Stimulated activated effector memory CD8-positive, alpha-beta T cell treated with anti-CD3 and anti-CD28 coated beads, Interleukin-12 subunit alpha, Interleukin-12 subunit beta, amount 100 ng/mL, for 72 hours (primary cell): ENCODE measurements at regions not wholly inside any gene's neighbourhood (a gene's known extent, or its start where the extent isn't known, plus 50 kb on each side); places are given as distances from the start of the nearest gene placed in this dataset.

Source experiments
- ATAC-seq: fragments of 150-1000 bp; cut with Tn5 transposase; 2 replicates; pipeline ENCODE4 v1.10.0; 2021
- DNase-seq, 2 donors: peaks; one replicate each; pipeline ENCODE4 v3.0.0; 2021 to 2022; ENCODE audit warnings: low spot score in 2 of 2
- H3K27ac Mint-ChIP-seq: one replicate; pipeline ENCODE4 v1.8.0; 2022; ENCODE audit warnings: mild to moderate bottlenecking, mixed read lengths
- H3K36me3 Mint-ChIP-seq: one replicate; pipeline ENCODE4 v1.8.0; 2022; ENCODE audit warnings: mild to moderate bottlenecking, mixed read lengths
- H3K4me1 Mint-ChIP-seq: one replicate; pipeline ENCODE4 v1.8.0; 2022; ENCODE audit warnings: mixed read lengths
- H3K4me3 Mint-ChIP-seq: one replicate; pipeline ENCODE4 v1.8.0; 2022; ENCODE audit warnings: mild to moderate bottlenecking, mixed read lengths
- H3K9me3 Mint-ChIP-seq: one replicate; pipeline ENCODE4 v1.8.0; 2022; ENCODE audit warnings: mixed read lengths

DNA sequence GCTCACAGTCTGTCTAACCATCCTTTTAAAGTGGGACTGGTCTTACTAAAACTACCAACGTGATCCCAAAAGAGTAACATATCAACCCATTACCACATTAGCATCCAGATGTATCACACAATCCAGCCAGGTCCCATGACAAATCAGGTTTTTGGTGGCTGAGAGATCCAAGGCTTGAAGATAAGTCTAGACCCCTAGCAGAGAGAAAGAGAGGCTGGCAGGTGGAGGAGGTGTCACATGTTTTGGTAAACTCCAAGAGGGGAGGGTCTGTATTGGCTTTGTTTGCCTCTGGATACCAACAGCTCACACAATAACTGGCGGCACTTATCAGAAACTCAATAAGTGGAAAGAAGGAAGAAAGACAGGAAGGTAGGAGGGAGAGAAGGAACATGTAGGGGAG, 357.6 kb downstream of the SS18 start:
- no peak for DNase-seq
- no peaks in the 10 kb centered on the region for H3K36me3 Mint-ChIP-seq
- H3K9me3 Mint-ChIP-seq = peaks cover 5% of the 10 kb centered on the region
- ATAC-seq = no peak
- H3K27ac Mint-ChIP-seq = no peak overlapping the region
- H3K4me1 Mint-ChIP-seq = no peaks in the 10 kb centered on the region
- H3K4me3 Mint-ChIP-seq = no peak overlapping the region

DNA sequence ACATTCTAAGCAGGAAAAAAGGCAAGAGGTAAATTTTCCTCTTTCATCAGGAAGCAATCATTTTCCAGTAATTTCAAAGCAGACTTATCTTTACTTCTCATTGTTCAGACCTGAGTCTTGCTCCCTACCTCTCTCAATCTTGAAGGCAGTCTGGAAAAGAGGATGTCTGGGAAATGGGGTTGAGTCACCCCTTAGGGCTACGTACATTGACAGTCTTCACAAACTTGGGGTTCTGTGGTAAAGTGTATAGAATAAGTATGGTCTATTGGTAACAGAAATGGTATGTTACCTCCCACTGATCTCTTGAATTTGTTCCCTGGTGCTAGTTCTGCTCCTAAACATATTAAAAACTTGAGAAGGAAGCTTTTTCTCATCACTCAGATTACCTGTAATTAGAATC, 361.3 kb downstream of the SS18 start:
- ATAC-seq (no peak), DNase-seq (no peak)
- Mint-ChIP-seq H3K4me3 (no peak overlapping the region), H3K27ac (no peak overlapping the region), H3K36me3 (no peaks in the 10 kb centered on the region), H3K9me3 (peaks cover 5% of the 10 kb centered on the region), H3K4me1 (peaks cover under 1% of the 10 kb centered on the region)

DNA sequence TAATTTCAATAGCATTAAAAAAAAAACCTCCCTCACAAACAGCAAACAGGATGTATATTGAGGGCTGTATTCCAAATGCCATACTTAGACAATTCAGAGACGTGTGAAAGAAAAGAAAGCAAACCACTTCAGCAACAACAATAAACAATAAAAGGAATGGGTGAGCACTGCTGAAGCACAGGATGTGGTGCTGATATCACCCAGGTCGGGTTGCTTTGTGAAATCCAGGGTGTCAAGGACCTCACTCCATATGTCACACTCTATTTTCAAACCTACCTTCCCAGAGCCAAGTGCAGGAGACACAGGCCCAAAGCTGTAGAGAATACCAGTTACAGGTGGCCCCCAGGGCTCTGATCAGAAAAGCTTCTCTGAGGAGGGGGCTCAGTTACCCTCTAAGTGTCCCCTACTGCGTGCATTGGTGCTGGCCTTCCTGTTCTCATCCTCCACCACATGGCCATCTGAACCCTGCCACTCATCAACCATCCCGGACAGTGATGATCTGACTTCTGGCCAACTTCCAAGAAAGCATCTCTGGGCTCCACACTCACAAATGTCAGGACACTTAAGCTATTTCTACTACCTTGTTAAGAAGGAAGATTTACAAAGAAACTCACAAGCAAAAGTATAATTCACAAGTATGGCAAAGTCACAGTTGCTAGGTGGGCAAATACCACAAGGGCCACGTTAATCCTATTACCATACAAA, 363.0 kb downstream of the SS18 start:
- no peaks in the 10 kb centered on the region for H3K36me3 Mint-ChIP-seq
- peaks cover 10% of the 10 kb centered on the region for H3K9me3 Mint-ChIP-seq
- peak; percentile 57 for ATAC-seq
- no peak for DNase-seq
- H3K27ac Mint-ChIP-seq = no peak overlapping the region
- H3K4me3 Mint-ChIP-seq = no peak overlapping the region
- peaks cover 7% of the 10 kb centered on the region for H3K4me1 Mint-ChIP-seq

DNA sequence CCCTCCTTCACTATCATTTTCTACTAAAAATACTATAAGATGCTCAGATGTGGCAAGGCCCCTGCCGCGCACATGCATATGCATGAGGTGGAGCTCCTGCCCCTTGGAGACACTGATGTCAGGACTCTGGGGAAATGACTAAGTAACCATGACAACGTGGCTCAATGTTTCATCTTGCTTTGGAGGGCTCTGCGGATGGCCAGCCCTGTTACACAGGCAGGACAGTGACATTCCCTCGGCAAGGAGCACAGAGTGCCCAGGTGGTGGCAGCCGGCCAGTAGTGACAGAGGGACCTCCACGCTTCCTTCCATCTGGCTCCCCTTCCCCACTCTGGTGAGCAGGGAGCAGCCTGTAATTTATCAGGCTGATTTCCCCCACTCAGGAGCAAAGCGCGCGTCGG, 364.1 kb downstream of the SS18 start:
- ATAC-seq = peak; percentile 70
- H3K4me1 Mint-ChIP-seq = peaks cover 7% of the 10 kb centered on the region
- peak overlapping the region; percentile 50 for H3K27ac Mint-ChIP-seq
- no peaks in the 10 kb centered on the region for H3K36me3 Mint-ChIP-seq
- no peak for DNase-seq
- peak overlapping the region; percentile 15 for H3K4me3 Mint-ChIP-seq
- H3K9me3 Mint-ChIP-seq = peaks cover 7% of the 10 kb centered on the region

DNA sequence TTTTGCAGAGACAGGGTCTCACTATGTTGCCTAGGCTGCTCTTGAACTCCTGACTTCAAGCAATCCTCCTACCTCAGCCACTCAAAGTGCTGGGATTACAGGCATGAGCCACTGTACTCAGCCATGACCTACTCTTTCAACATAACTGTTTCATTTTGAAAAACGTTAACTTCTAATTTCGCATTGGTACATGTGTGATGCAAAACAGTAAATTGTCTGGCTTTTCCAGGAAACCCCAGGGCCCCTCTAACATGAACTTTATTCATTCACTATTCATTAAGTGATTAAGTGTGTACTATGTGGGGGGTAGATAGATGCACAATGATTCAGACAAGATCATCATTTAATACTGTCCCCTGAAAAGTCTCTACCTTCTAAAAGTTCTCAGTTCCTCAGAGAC, 364.9 kb downstream of the SS18 start:
- peaks cover 7% of the 10 kb centered on the region for H3K4me1 Mint-ChIP-seq
- DNase-seq (no peak), ATAC-seq (peak; percentile 63)
- H3K36me3 Mint-ChIP-seq = no peaks in the 10 kb centered on the region
- peaks cover 5% of the 10 kb centered on the region for H3K9me3 Mint-ChIP-seq
- H3K27ac Mint-ChIP-seq = peak overlapping the region; percentile 50
- H3K4me3 Mint-ChIP-seq = peak overlapping the region; percentile 15

DNA sequence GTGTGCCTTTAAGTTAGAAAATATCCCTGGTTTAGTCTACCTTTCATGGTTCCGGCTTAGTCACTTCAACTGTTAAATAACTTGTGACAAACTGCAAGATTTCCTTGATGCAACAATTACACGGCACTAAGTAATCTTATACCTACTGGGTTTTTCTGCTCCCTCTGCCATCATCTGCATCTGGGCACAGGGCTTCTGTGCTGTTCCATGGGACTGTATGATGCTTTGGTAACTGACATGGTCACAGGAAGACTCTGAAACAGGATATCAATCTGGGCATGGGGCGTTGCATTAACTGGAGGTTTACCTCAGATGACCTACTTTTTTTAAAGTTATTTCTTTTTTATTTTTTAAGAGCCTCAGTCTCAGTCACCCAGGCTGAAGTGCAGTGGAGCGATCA, 365.4 kb downstream of the SS18 start:
- Mint-ChIP-seq H3K36me3 (no peaks in the 10 kb centered on the region), H3K9me3 (peaks cover 5% of the 10 kb centered on the region), H3K27ac (no peak overlapping the region), H3K4me3 (no peak overlapping the region), H3K4me1 (peaks cover 7% of the 10 kb centered on the region)
- DNase-seq (no peak), ATAC-seq (no peak)

DNA sequence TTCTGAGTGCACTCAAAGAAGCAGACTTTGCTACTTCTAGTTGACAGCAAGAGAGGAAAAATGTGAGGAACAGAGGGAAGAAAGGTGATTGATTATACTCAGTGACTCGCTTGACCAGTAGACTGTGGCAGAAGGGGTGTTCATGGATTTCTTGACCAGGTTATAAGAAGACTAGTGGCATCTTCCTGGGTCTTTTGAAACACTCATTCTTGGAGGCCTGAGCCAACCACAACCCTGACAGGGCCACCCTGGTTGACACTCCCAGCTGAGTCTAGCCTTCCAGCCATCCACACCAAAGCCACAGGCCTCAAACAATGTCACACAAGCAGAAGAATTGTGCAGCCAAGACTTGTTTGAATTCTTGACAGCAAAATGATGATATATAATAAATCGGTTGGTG, 366.3 kb downstream of the SS18 start:
- no peaks in the 10 kb centered on the region for H3K36me3 Mint-ChIP-seq
- peaks cover 7% of the 10 kb centered on the region for H3K4me1 Mint-ChIP-seq
- ATAC-seq (peak; percentile 54), DNase-seq (no peak)
- H3K4me3 Mint-ChIP-seq = no peak overlapping the region
- H3K9me3 Mint-ChIP-seq = peaks cover 8% of the 10 kb centered on the region
- no peak overlapping the region for H3K27ac Mint-ChIP-seq

DNA sequence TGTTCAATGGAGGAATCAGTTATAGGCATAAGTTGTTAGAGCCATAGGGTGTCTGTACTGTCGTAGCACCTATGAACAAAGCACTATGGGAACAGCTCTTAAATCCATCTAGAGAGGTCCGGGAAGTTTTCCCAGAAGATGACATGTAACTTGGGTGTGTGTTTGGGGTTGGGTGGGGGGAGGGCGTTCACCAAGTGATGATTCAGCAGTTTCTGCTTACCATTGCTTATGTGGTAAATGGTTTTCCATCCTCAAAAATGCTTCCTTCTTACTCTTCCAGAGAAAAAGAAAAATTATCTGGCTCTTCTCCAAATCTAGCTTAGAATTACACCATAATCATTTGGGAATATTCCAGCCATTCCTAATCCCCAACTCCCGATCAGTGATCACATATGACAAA, 361.1 kb upstream of the ZNF521 start:
- no peaks in the 10 kb centered on the region for H3K4me1 Mint-ChIP-seq
- no peak for DNase-seq
- ATAC-seq = no peak
- H3K27ac Mint-ChIP-seq = no peak overlapping the region
- H3K36me3 Mint-ChIP-seq = no peaks in the 10 kb centered on the region
- no peak overlapping the region for H3K4me3 Mint-ChIP-seq
- no peaks in the 10 kb centered on the region for H3K9me3 Mint-ChIP-seq

DNA sequence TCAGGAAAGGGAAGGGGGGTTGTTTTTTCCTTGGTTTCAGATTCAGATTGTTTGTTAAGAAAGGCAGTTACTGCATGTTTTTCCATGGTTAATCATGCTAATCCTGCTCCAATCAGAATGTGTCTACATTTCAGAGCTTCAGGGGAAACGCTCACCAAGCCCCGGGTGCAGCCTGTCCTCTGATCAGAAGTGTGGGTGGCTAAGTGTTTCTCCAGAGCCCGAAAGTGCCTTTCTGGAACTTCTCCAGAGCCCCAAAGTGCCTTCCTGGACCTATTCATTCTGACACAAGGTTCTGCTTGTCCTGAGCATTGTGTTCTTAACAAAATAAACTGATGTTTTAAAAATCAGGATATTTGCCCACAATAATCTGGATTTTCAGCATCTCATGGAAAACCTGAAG, 359.0 kb upstream of the ZNF521 start:
- DNase-seq (no peak), ATAC-seq (no peak)
- Mint-ChIP-seq H3K4me1 (no peaks in the 10 kb centered on the region), H3K4me3 (no peak overlapping the region), H3K36me3 (no peaks in the 10 kb centered on the region), H3K27ac (no peak overlapping the region), H3K9me3 (no peaks in the 10 kb centered on the region)

DNA sequence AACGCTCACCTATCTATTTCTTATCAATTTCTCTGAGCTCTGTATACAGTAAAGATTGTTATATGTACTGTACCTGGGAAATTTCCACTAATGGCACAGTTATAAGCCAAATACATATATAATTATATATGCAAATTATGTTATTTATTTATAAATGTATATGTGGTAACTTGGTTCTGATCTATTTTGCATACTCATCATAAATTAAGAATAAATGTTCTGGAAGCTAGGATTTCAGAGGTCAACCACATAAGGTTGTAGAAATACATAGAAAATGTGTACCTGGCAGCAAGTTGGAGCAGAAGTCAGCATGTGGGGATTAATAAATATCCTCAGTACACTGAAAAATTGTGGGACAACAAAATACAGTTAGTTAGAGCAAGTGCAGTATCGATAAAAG, 353.7 kb upstream of the ZNF521 start:
- no peak overlapping the region for H3K27ac Mint-ChIP-seq

DNA sequence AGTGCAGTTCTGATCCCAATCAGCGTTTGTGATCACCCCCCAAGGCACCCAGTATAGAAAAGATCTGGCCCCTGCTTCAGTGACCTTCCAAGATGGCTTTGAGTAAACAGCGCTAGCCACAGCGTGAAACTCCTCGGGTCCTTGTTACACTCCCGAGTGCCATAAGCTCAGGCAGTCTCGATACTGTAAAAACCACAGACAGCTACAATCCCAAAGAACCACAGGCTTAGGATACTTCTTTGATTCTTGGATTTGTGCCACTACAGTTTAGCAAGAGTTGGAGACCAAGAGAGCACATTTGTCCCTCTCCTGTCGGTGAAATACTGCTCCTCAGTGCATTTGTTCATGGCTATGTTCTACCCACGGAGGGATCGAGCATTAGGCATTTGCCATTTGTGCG, 352.5 kb upstream of the ZNF521 start:
- no peaks in the 10 kb centered on the region for H3K36me3 Mint-ChIP-seq
- H3K4me1 Mint-ChIP-seq = no peaks in the 10 kb centered on the region
- H3K4me3 Mint-ChIP-seq = no peak overlapping the region
- DNase-seq (no peak), ATAC-seq (no peak)
- H3K9me3 Mint-ChIP-seq = no peaks in the 10 kb centered on the region
- H3K27ac Mint-ChIP-seq = no peak overlapping the region

More for the DNA sequence above, 353.7 kb upstream of the ZNF521 start:
- Mint-ChIP-seq H3K36me3 (no peaks in the 10 kb centered on the region), H3K4me1 (no peaks in the 10 kb centered on the region), H3K9me3 (no peaks in the 10 kb centered on the region), H3K4me3 (no peak overlapping the region)
- ATAC-seq = no peak
- no peak for DNase-seq

DNA sequence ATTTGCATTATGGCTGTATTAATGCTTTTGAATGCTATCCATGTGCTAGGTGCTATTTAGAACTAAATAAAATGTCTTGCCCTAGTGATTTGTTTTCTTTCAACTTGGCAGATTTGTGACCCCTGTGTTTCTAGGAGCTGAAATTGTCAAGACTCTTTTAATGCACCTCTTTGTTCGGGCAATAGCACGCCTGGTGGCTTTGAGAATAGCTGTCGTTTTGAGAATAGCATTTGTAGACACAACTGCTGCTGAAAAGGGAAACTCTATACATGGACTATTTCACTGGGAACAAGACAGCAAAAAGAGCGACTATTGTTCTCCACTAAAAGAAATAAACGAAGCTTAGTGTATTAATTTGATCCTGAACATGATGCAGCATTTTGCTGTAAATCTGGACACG, 352.1 kb upstream of the ZNF521 start:
- H3K36me3 Mint-ChIP-seq = no peaks in the 10 kb centered on the region
- no peaks in the 10 kb centered on the region for H3K4me1 Mint-ChIP-seq
- no peak for DNase-seq
- H3K9me3 Mint-ChIP-seq = no peaks in the 10 kb centered on the region
- H3K4me3 Mint-ChIP-seq = no peak overlapping the region
- no peak overlapping the region for H3K27ac Mint-ChIP-seq
- no peak for ATAC-seq

DNA sequence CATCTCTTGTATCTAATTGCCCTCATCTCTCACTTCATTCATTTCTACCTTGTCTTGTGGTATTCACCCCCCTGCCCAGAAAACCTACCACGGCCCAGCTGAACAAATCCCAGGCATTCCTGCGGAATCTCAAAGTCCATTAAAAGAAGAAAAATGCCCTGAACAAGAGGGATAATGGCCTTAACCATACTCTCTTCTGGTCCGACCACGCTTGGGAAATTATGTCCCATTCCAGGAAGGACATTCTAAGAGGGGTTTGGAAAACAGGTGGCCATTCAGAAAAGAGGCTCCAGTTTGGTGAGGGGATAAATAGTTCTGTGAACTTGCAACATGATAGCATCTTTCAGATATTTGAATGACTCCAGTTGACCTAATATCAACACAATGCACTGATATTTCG, 349.9 kb upstream of the ZNF521 start:
- H3K36me3 Mint-ChIP-seq = no peaks in the 10 kb centered on the region
- ATAC-seq (no peak), DNase-seq (no peak)
- no peak overlapping the region for H3K27ac Mint-ChIP-seq
- H3K4me1 Mint-ChIP-seq = no peaks in the 10 kb centered on the region
- H3K4me3 Mint-ChIP-seq = no peak overlapping the region
- H3K9me3 Mint-ChIP-seq = no peaks in the 10 kb centered on the region

DNA sequence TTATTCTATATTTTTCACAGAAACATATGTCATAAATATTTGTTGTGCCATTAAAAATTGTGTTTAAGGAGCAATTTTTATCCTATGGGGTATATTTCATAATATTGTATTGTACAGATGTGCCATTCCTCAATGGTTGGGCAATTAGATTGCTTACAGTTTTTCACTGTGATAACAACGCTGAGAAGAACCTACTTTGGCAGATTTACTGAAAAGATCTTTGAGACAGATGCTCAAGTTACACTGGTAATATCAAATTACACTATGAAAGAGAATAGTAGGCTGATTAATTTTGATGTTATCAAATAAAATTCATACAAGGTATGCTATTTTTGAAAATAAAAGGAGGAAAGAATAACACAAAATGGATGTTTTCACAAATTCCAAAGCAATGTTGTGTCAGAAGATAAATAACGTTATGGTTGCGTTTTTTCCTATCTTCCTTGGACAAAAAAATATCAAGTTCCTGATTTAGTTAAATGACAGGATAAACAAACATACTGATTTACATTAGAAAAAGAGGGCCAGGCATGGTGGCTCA, 335.1 kb upstream of the ZNF521 start:
- Mint-ChIP-seq H3K4me3 (no peak overlapping the region), H3K4me1 (no peaks in the 10 kb centered on the region), H3K36me3 (no peaks in the 10 kb centered on the region), H3K27ac (no peak overlapping the region), H3K9me3 (no peaks in the 10 kb centered on the region)
- DNase-seq (no peak), ATAC-seq (no peak)

DNA sequence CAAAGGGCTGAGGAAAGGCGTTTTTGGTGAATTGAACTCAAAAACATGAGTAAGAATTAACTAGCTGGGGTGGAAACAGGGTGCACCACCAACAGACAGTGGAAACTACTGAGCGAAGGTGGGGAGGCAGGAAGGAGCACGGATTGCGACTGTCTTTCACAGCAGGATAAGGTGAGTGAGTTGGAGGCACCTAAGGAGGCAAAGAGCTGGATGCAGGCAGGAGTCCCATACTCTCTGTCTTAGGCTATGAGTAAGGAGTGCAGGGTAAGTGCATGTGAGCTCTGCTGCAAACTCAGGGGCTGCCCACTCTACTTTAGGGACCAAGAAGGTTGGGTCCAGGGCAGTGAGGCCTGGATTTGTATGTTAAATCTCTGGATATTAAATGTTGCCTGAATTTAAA, 333.1 kb upstream of the ZNF521 start:
- H3K4me1 Mint-ChIP-seq = no peaks in the 10 kb centered on the region
- ATAC-seq (no peak), DNase-seq (no peak)
- H3K36me3 Mint-ChIP-seq = no peaks in the 10 kb centered on the region
- no peak overlapping the region for H3K4me3 Mint-ChIP-seq
- H3K27ac Mint-ChIP-seq = no peak overlapping the region
- no peaks in the 10 kb centered on the region for H3K9me3 Mint-ChIP-seq

DNA sequence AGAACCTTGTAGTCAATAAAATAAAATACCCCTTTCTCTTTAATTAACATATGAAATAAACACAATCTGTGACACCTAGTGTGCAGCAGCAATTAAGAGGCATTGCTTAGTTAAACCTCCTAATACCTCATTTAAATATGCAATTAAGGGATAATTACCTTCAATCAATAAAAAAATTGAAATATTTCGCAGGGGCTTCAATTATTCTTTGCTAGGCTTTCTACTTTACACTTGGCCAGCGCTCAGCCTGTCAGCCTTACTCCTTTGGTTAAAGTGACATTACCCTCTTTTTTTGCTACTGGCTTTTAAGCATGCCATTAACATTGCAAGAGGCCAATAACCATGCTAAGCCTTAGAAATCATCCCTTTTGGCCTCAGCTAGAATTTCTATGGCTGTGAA, 327.5 kb upstream of the ZNF521 start:
- Mint-ChIP-seq H3K27ac (no peak overlapping the region), H3K4me3 (no peak overlapping the region), H3K9me3 (peaks cover 2% of the 10 kb centered on the region), H3K36me3 (no peaks in the 10 kb centered on the region), H3K4me1 (no peaks in the 10 kb centered on the region)
- ATAC-seq (no peak), DNase-seq (no peak)

DNA sequence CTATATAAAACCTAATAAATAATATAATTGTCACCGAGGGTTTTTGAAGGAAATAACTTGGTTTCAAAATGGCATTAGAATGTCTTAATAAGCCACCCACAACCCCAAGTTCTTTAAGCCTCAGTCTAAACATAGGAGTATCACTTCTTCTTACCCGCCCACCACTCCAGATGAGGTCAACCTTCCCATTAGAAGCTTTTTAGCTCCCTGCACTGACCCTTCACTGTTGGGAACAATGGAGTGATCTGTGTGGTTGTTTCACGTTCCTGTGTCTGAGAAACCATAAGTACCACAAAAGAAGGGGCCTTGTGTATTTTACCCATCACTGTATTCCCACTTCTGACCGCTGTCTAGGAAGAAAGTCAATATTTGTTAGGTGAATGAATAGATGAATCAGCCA, 326.3 kb upstream of the ZNF521 start:
- no peak for ATAC-seq
- Mint-ChIP-seq H3K4me1 (no peaks in the 10 kb centered on the region), H3K36me3 (no peaks in the 10 kb centered on the region), H3K27ac (no peak overlapping the region), H3K4me3 (no peak overlapping the region), H3K9me3 (peaks cover 4% of the 10 kb centered on the region)
- no peak for DNase-seq
